ENCODE measurements at regions not wholly inside any gene's neighbourhood (a gene's known extent, or its start where the extent isn't known, plus 50 kb on each side); places are given as distances from the start of the nearest gene placed in this dataset.

DNA sequence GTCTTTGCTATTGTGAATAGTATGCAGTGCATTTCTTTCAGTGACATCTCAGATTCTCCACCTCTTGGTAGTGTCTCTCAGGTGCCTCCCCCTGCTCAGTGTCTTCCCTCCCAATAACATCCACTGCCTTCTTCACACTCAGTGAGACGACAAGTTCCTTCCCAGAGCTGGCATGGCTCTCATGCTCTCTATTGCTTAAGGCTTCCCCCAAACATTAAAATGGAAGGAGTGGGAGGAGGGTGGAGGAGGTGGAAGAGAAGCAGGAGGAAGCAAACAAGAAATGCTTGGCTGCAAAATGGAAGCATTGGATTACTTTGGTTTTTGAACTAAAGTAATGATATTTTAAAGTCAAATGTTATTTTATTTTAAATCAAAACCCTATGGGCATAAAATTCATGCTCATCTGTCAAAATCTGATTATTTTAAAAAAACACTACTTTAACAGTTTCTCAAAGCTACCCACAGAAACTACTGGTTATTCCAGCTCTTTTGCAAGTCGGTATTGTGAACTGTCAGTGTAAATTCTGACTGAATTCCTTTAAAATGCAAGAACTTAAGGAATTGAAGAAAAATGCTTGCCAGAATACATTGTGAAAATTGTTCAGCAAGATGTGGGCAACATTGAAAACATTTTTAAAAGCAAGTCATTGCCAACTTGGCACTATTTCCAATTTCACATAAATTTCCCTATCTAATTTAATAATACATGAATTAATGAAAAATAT lies 727.6 kb upstream of the ARGLU1 start:
- no peak for DNase-seq
- POLR2A ChIA-PET (ENCODE audit: unreplicated experiment): no interaction called here
- no peaks in the 10 kb centered on the region for H3K79me2 ChIP-seq (ENCODE audit: low read depth)
- no peak overlapping the region for H3K4me3 ChIP-seq
- H3K9me3 ChIP-seq (ENCODE audit: insufficient read depth, low read depth): no peaks in the 10 kb centered on the region
- H3F3A ChIP-seq (ENCODE audit: insufficient read depth, low read depth): no peaks in the 10 kb centered on the region
- no peak overlapping the region for H2AFZ ChIP-seq
- no peaks in the 10 kb centered on the region for H3K36me3 ChIP-seq (ENCODE audit: low read depth)
- intact Hi-C loops (cut with micrococcal nuclease; ENCODE audit: unreplicated experiment): no loop called here
- BruUV-seq (replicated peaks): no TSS peak
- no peaks in the 10 kb centered on the region for H4K20me1 ChIP-seq (ENCODE audit: insufficient read depth)
- H3K27me3 ChIP-seq (ENCODE audit: insufficient read depth, low read depth): no peaks in the 10 kb centered on the region
- TF ChIP-seq, protein P1, sequence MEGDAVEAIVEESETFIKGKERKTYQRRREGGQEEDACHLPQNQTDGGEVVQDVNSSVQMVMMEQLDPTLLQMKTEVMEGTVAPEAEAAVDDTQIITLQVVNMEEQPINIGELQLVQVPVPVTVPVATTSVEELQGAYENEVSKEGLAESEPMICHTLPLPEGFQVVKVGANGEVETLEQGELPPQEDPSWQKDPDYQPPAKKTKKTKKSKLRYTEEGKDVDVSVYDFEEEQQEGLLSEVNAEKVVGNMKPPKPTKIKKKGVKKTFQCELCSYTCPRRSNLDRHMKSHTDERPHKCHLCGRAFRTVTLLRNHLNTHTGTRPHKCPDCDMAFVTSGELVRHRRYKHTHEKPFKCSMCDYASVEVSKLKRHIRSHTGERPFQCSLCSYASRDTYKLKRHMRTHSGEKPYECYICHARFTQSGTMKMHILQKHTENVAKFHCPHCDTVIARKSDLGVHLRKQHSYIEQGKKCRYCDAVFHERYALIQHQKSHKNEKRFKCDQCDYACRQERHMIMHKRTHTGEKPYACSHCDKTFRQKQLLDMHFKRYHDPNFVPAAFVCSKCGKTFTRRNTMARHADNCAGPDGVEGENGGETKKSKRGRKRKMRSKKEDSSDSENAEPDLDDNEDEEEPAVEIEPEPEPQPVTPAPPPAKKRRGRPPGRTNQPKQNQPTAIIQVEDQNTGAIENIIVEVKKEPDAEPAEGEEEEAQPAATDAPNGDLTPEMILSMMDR (conservative IDR thresholded peaks at IDR 0.05): no peak
- no peak for TF ChIP-seq EZH2 (IDR thresholded peaks at IDR 0.05; ENCODE audit: low read depth)
- no peaks in the 10 kb centered on the region for H3K9me2 ChIP-seq (ENCODE audit: insufficient read depth)
- no peak overlapping the region for H3K4me2 ChIP-seq
- no peak overlapping the region for H3K27ac ChIP-seq
- H3K4me1 ChIP-seq (replicated peaks; ENCODE audit: insufficient read depth): peaks cover 17% of the 10 kb centered on the region; the same call in 1 of the 2 replicates
- CTCF ChIA-PET: no interaction called here

DNA sequence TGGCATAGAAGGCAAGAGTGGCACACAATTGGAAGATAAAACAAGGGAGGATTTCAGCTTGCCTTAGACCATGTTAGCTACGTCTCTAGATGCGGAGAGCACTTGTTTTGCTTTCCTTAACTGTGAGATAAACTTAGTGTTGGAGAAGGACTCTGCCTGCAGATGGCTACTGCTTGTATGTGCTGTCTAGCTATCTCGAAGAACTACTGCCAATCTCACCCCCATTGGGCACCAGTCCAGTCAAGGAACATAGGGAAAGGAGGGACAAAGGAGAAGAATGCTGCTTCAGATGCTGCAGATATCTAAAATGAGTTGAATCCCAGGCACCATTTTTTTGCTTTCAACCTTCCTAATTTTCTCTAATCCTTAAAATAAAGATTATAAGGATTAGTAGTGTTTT lies 726.0 kb upstream of the ARGLU1 start:
- ChIA-PET CTCF (no interaction called here), POLR2A (ENCODE audit: unreplicated experiment) (no interaction called here)
- Histone ChIP-seq H2AFZ (no peak overlapping the region), H3K27me3 (ENCODE audit: insufficient read depth, low read depth) (no peaks in the 10 kb centered on the region), H3K4me2 (no peak overlapping the region), H3K27ac (no peak overlapping the region), H3K4me1 (replicated peaks; ENCODE audit: insufficient read depth) (peaks cover 10% of the 10 kb centered on the region; the same call in 1 of the 2 replicates), H3F3A (ENCODE audit: insufficient read depth, low read depth) (no peaks in the 10 kb centered on the region), H3K79me2 (ENCODE audit: low read depth) (no peaks in the 10 kb centered on the region), H3K4me3 (no peak overlapping the region), H3K36me3 (ENCODE audit: low read depth) (no peaks in the 10 kb centered on the region), H3K9me2 (ENCODE audit: insufficient read depth) (no peaks in the 10 kb centered on the region), H3K9me3 (ENCODE audit: insufficient read depth, low read depth) (no peaks in the 10 kb centered on the region), H4K20me1 (ENCODE audit: insufficient read depth) (no peaks in the 10 kb centered on the region)
- no TSS peak for BruUV-seq (replicated peaks)
- intact Hi-C loops (cut with micrococcal nuclease; ENCODE audit: unreplicated experiment): no loop called here
- TF ChIP-seq EZH2 (IDR thresholded peaks at IDR 0.05; ENCODE audit: low read depth): no peak
- TF ChIP-seq, protein P1 (conservative IDR thresholded peaks at IDR 0.05): no peak
- no peak for DNase-seq

DNA sequence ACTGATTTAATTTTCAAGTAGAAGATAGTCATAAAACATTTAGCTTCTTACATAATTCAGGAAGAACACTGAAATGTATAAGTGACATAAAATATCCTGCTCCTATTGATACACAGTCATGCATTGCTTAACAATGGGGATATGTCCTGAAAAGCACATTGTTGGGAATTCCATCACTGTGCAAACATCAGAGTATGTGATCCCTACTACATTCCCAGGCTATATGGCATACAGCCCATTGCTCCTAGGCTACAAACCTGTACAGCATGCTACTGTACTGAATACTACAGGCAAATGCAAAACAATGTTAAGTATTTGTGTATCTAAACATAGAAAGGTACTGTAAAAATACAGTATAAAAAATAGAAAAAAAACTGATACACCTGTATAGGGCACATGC lies 723.9 kb upstream of the ARGLU1 start:
- intact Hi-C loops (cut with micrococcal nuclease; ENCODE audit: unreplicated experiment): no loop called here
- DNase-seq: no peak
- no peak for TF ChIP-seq EZH2 (IDR thresholded peaks at IDR 0.05; ENCODE audit: low read depth)
- TF ChIP-seq, protein P1 (conservative IDR thresholded peaks at IDR 0.05): no peak

More for the DNA sequence above, 723.9 kb upstream of the ARGLU1 start:
- Histone ChIP-seq H3K9me3 (ENCODE audit: insufficient read depth, low read depth) (no peaks in the 10 kb centered on the region), H4K20me1 (ENCODE audit: insufficient read depth) (no peaks in the 10 kb centered on the region), H3K4me3 (no peak overlapping the region), H3K4me2 (no peak overlapping the region), H3K4me1 (replicated peaks; ENCODE audit: insufficient read depth) (peaks cover 6% of the 10 kb centered on the region; the same call in 1 of the 2 replicates), H3K79me2 (ENCODE audit: low read depth) (no peaks in the 10 kb centered on the region), H2AFZ (no peak overlapping the region), H3K36me3 (ENCODE audit: low read depth) (no peaks in the 10 kb centered on the region), H3K9me2 (ENCODE audit: insufficient read depth) (no peaks in the 10 kb centered on the region), H3K27ac (no peak overlapping the region), H3K27me3 (ENCODE audit: insufficient read depth, low read depth) (no peaks in the 10 kb centered on the region), H3F3A (ENCODE audit: insufficient read depth, low read depth) (no peaks in the 10 kb centered on the region)
- ChIA-PET POLR2A (ENCODE audit: unreplicated experiment) (no interaction called here), CTCF (no interaction called here)
- no TSS peak for BruUV-seq (replicated peaks)
